Left ventricle myocardium inferior (tissue), 1 donor: ENCODE measurements at regions not wholly inside any gene's neighbourhood (a gene's known extent, or its start where the extent isn't known, plus 50 kb on each side); places are given as distances from the start of the nearest gene placed in this dataset.

Experiments used
- DNase-seq: peaks from one replicate; pipeline ENCODE4 v3.0.0-alpha.2; 2020
- H3K27ac ChIP-seq: fragments of 200-600 bp; replicated peaks from 2 replicates; pipeline ENCODE4 v1.8.0; 2021
- H3K27me3 ChIP-seq: fragments of 200-600 bp; 2 replicates; pipeline ENCODE4 v1.8.0; 2021; ENCODE audit warnings: low read depth
- H3K36me3 ChIP-seq: fragments of 200-600 bp; 2 replicates; pipeline ENCODE4 v1.8.0; 2021
- H3K4me1 ChIP-seq: fragments of 200-600 bp; 2 replicates; pipeline ENCODE4 v1.8.0; 2021
- H3K4me3 ChIP-seq: fragments of 200-600 bp; 2 replicates; pipeline ENCODE4 v1.8.0; 2021; ENCODE audit warnings: mild to moderate bottlenecking, moderate library complexity
- H3K9me3 ChIP-seq: fragments of 200-600 bp; replicated peaks from 2 replicates; pipeline ENCODE4 v1.8.0; 2021
- CTCF ChIP-seq: fragments of 200-600 bp; IDR thresholded peaks from 2 replicates; pipeline ENCODE4 v1.8.0; 2021; ENCODE audit warnings: antibody characterized with exemption, mild to moderate bottlenecking, borderline replicate concordance
- intact Hi-C: fragments of 100-400 bp; cut with micrococcal nuclease; formaldehyde crosslinking; loops from one replicate; pipeline ENCODE4 v1.11.0; 2022
- donor health status: DM: no; HTN: yes; CAD: no; lungs with severe emphysema.

- no peaks in the 10 kb centered on the region for H3K36me3 ChIP-seq
- no peak overlapping the region for H3K4me3 ChIP-seq
- no peak overlapping the region for H3K27ac ChIP-seq
- H3K9me3 ChIP-seq, result no peaks in the 10 kb centered on the region
- H3K4me1 ChIP-seq, result no peaks in the 10 kb centered on the region
- intact Hi-C loops, result no loop called here
- DNase-seq, result no peak
- TF ChIP-seq CTCF, result no peak
- peaks cover 3% of the 10 kb centered on the region for H3K27me3 ChIP-seq
Observed at GRCh38 chr3:160171813-160172212, 53.4 kb upstream of the C3orf80 start.

- H3K9me3 ChIP-seq, result no peaks in the 10 kb centered on the region
- no peak overlapping the region for H3K27ac ChIP-seq
- intact Hi-C loops, result no loop called here
- H3K4me3 ChIP-seq, result no peak overlapping the region
- DNase-seq, result no peak
- H3K4me1 ChIP-seq, result no peaks in the 10 kb centered on the region
- TF ChIP-seq CTCF, result no peak
- no peaks in the 10 kb centered on the region for H3K36me3 ChIP-seq
- H3K27me3 ChIP-seq, result peaks cover 3% of the 10 kb centered on the region
Observed at GRCh38 chr3:160174621-160175020, 50.6 kb upstream of the C3orf80 start.
